HEK293 (cell line): ENCODE measurements at regions not wholly inside any gene's neighbourhood (a gene's known extent, or its start where the extent isn't known, plus 50 kb on each side); places are given as distances from the start of the nearest gene placed in this dataset.

Experiments
- CTCF ChIP-seq: fragments of 450-650 bp; formaldehyde crosslinking; IDR thresholded peaks from 2 replicates; pipeline ENCODE4 v1.5.1; 2016; ENCODE audit warnings: missing biosample characterization, missing genetic modification characterization
- EGR2 ChIP-seq: fragments of 450-650 bp; formaldehyde crosslinking; IDR thresholded peaks from 2 replicates; pipeline ENCODE4 v1.5.1; 2016; ENCODE audit warnings: low read depth, missing biosample characterization, missing genetic modification characterization
- ELK4 ChIP-seq: IDR thresholded peaks from 2 replicates; pipeline ENCODE4 v1.6.1; 2011; ENCODE audit warnings: mild to moderate bottlenecking, low read depth, low read length, borderline replicate concordance
- GLIS2 ChIP-seq: fragments of 450-650 bp; formaldehyde crosslinking; IDR thresholded peaks from 2 replicates; pipeline ENCODE4 v1.5.1; 2016; ENCODE audit warnings: missing biosample characterization, missing genetic modification characterization
- KLF16 ChIP-seq: fragments of 450-650 bp; formaldehyde crosslinking; IDR thresholded peaks from 2 replicates; pipeline ENCODE4 v1.5.1; 2017; ENCODE audit warnings: missing biosample characterization, missing genetic modification characterization
- SP2 ChIP-seq: fragments of 450-650 bp; formaldehyde crosslinking; IDR thresholded peaks from 2 replicates; pipeline ENCODE4 v1.5.1; 2016; ENCODE audit warnings: missing biosample characterization, missing genetic modification characterization
- TRIM28 ChIP-seq: IDR thresholded peaks from 2 replicates; pipeline ENCODE4 v1.6.1; 2011; ENCODE audit warnings: low read length, control low read depth, borderline replicate concordance
- ZNF146 ChIP-seq: fragments of 450-650 bp; formaldehyde crosslinking; IDR thresholded peaks from 2 replicates; pipeline ENCODE4 v1.5.1; 2016; ENCODE audit warnings: missing biosample characterization, missing genetic modification characterization
- ZNF18 ChIP-seq: fragments of 450-650 bp; formaldehyde crosslinking; IDR thresholded peaks from 2 replicates; pipeline ENCODE4 v1.5.1; 2016; ENCODE audit warnings: missing biosample characterization, missing genetic modification characterization
- ZNF24 ChIP-seq: fragments of 450-650 bp; formaldehyde crosslinking; IDR thresholded peaks from 2 replicates; pipeline ENCODE4 v1.5.1; 2016; ENCODE audit warnings: missing biosample characterization, missing genetic modification characterization
- ZNF488 ChIP-seq: fragments of 450-650 bp; formaldehyde crosslinking; IDR thresholded peaks from 2 replicates; pipeline ENCODE4 v1.5.1; 2016; ENCODE audit warnings: missing biosample characterization, missing genetic modification characterization
- ZNF549 ChIP-seq: fragments of 450-650 bp; IDR thresholded peaks from 2 replicates; pipeline ENCODE4 v1.5.1; 2018; ENCODE audit warnings: missing biosample characterization, missing genetic modification characterization, mild to moderate bottlenecking, inconsistent platforms, moderate library complexity
- ZNF585B ChIP-seq: fragments of 450-650 bp; formaldehyde crosslinking; IDR thresholded peaks from 2 replicates; pipeline ENCODE4 v1.5.1; 2016; ENCODE audit warnings: missing biosample characterization, missing genetic modification characterization
- ZNF777 ChIP-seq: fragments of 450-650 bp; formaldehyde crosslinking; IDR thresholded peaks from 2 replicates; pipeline ENCODE4 v1.5.1; 2017; ENCODE audit warnings: missing biosample characterization, missing genetic modification characterization, borderline replicate concordance

- TF ChIP-seq ZNF24 (tag by site-specific recombination) (no peak), CTCF (tag by site-specific recombination) (no peak), ELK4 (no peak), ZNF549 (tag by site-specific recombination) (no peak), ZNF585B (tag by site-specific recombination) (no peak), SP2 (tag by site-specific recombination) (no peak), GLIS2 (no peak), KLF16 (tag by site-specific recombination) (no peak), TRIM28 (no peak), ZNF777 (tag by site-specific recombination) (no peak), ZNF146 (tag by site-specific recombination) (no peak), EGR2 (tag by site-specific recombination) (no peak), ZNF18 (no peak), ZNF488 (tag by site-specific recombination) (no peak)
Observed at GRCh38 chr1:30607723-30608122, 115.7 kb downstream of the MATN1 start.
